ENCODE measurements at regions not wholly inside any gene's neighbourhood (a gene's known extent, or its start where the extent isn't known, plus 50 kb on each side); places are given as distances from the start of the nearest gene placed in this dataset.
A peak's percentile ranks its signal among the peaks of the same experiment; 100 is the strongest.
"Not testable (repeated sequence)": the region's sequence is repeated elsewhere in the genome, so short reads cannot be mapped to it uniquely, and the experiment has no call there.

GRCh38 chrX:45515262-45516215 lies 314.9 kb upstream of the DIPK2B start:
- no peaks in the 10 kb centered on the region for H3K9me3 ChIP-seq
- H3K4me3 ChIP-seq, result no peak overlapping the region
- H3K4me1 ChIP-seq, result peaks cover 13% of the 10 kb centered on the region
- peak in 1 of 2 donors; percentile 96 for DNase-seq (ENCODE audit: extremely low spot score in 2 of 2)
- intact Hi-C loops (cut with DNase I), result no loop called here
- no peaks in the 10 kb centered on the region for H3K36me3 ChIP-seq
- H3K27me3 ChIP-seq, result no peaks in the 10 kb centered on the region
- peak; percentile 42 to 72 for TF ChIP-seq POLR2AphosphoS5 (IDR thresholded peaks at IDR 0.05; ENCODE audit: insufficient read depth in 1 of 2, low read depth in 1 of 2)
- no peak for TF ChIP-seq POLR2A (IDR thresholded peaks at IDR 0.05)
- peak in 2 of 3 experiments; percentile 35 to 45 for TF ChIP-seq CTCF (IDR thresholded peaks at IDR 0.05)
- H3K27ac ChIP-seq, result peak overlapping the region; percentile 56

GRCh38 chrX:45513042-45513441 lies 312.4 kb upstream of the DIPK2B start:
- H3K27me3 ChIP-seq, result no peaks in the 10 kb centered on the region
- peaks cover 8% of the 10 kb centered on the region for H3K4me1 ChIP-seq
- no peak for DNase-seq (ENCODE audit: extremely low spot score in 2 of 2)
- H3K36me3 ChIP-seq, result no peaks in the 10 kb centered on the region
- intact Hi-C loops (cut with DNase I), result loop anchor here (5.0 kb wide), 1 partner anchor 311 kb away; the partner anchor contains the start of gene DIPK2B
- H3K4me3 ChIP-seq, result no peak overlapping the region
- no peaks in the 10 kb centered on the region for H3K9me3 ChIP-seq
- no peak for TF ChIP-seq POLR2AphosphoS5 (IDR thresholded peaks at IDR 0.05; ENCODE audit: insufficient read depth in 1 of 2, low read depth in 1 of 2)
- no peak for TF ChIP-seq CTCF (IDR thresholded peaks at IDR 0.05)
- no peak for TF ChIP-seq POLR2A (IDR thresholded peaks at IDR 0.05)
- H3K27ac ChIP-seq, result peak overlapping the region; percentile 34

GRCh38 chrX:45508454-45508853 lies 307.8 kb upstream of the DIPK2B start:
- H3K27me3 ChIP-seq, result no peaks in the 10 kb centered on the region
- H3K4me1 ChIP-seq, result peaks cover 19% of the 10 kb centered on the region
- intact Hi-C loops (cut with DNase I), result loop anchor here (5.0 kb wide), 1 partner anchor 114 kb away; no protein-coding TSS in a partner anchor
- H3K9me3 ChIP-seq, result no peaks in the 10 kb centered on the region
- no peak overlapping the region for H3K27ac ChIP-seq
- no peak for DNase-seq (ENCODE audit: extremely low spot score in 2 of 2)
- no peak overlapping the region for H3K4me3 ChIP-seq
- TF ChIP-seq POLR2A (IDR thresholded peaks at IDR 0.05), result no peak
- H3K36me3 ChIP-seq, result no peaks in the 10 kb centered on the region

GRCh38 chrX:45506149-45506730 lies 305.6 kb upstream of the DIPK2B start:
- Histone ChIP-seq H3K4me1 (peaks cover 19% of the 10 kb centered on the region), H3K4me3 (no peak overlapping the region), H3K27ac (peak overlapping the region; percentile 74), H3K36me3 (no peaks in the 10 kb centered on the region), H3K27me3 (no peaks in the 10 kb centered on the region), H3K9me3 (no peaks in the 10 kb centered on the region)
- no peak for DNase-seq (ENCODE audit: extremely low spot score in 2 of 2)
- intact Hi-C loops (cut with DNase I), result loop anchor here (5.0 kb wide), 1 partner anchor 116 kb away; no protein-coding TSS in a partner anchor
- no peak for TF ChIP-seq CTCF (IDR thresholded peaks at IDR 0.05)
- TF ChIP-seq POLR2AphosphoS5 (IDR thresholded peaks at IDR 0.05; ENCODE audit: insufficient read depth in 1 of 2, low read depth in 1 of 2), result no peak
- TF ChIP-seq POLR2A (IDR thresholded peaks at IDR 0.05), result no peak

- no peaks in the 10 kb centered on the region for H3K27me3 ChIP-seq
- no peaks in the 10 kb centered on the region for H3K9me3 ChIP-seq
- peaks cover 19% of the 10 kb centered on the region for H3K4me1 ChIP-seq
- no peak for DNase-seq (ENCODE audit: extremely low spot score in 2 of 2)
- TF ChIP-seq POLR2AphosphoS5 (IDR thresholded peaks at IDR 0.05; ENCODE audit: insufficient read depth in 1 of 2, low read depth in 1 of 2) (no peak), POLR2A (IDR thresholded peaks at IDR 0.05) (no peak), CTCF (IDR thresholded peaks at IDR 0.05) (no peak)
- H3K36me3 ChIP-seq, result no peaks in the 10 kb centered on the region
- peak overlapping the region; percentile 74 for H3K27ac ChIP-seq
- intact Hi-C loops (cut with DNase I), result loop anchor here (5.0 kb wide), 1 partner anchor 117 kb away; no protein-coding TSS in a partner anchor
- H3K4me3 ChIP-seq, result no peak overlapping the region
Observed at GRCh38 chrX:45505214-45505613, 304.5 kb upstream of the DIPK2B start.

GRCh38 chrX:45503787-45504362 lies 303.2 kb upstream of the DIPK2B start:
- H3K36me3 ChIP-seq; H3K27me3 ChIP-seq; intact Hi-C loops (cut with DNase I); H3K4me3 ChIP-seq; H3K9me3 ChIP-seq; H3K27ac ChIP-seq; DNase-seq (ENCODE audit: extremely low spot score in 2 of 2): not testable (repeated sequence)
- peaks cover 19% of the 10 kb centered on the region for H3K4me1 ChIP-seq
